Lower leg skin (tissue), 3 donors: ENCODE measurements at regions not wholly inside any gene's neighbourhood (a gene's known extent, or its start where the extent isn't known, plus 50 kb on each side); places are given as distances from the start of the nearest gene placed in this dataset.

Experiments
- POLR2A ChIP-seq, 2 donors: fragments of 450-650 bp; IDR thresholded peaks; one replicate each; pipeline ENCODE4 v1.6.1; 2016 to 2017; ENCODE audit warnings: antibody characterized with exemption in 2 of 2, mild to moderate bottlenecking in 1 of 2, moderate library complexity in 1 of 2
- TF ChIP-seq, protein P1 (sequence below), 3 donors: fragments of 450-650 bp; IDR thresholded peaks; one replicate each; pipeline ENCODE4 v1.5.1; 2016; ENCODE audit warnings: antibody characterized with exemption in 3 of 3, mild to moderate bottlenecking in 3 of 3, moderate library complexity in 2 of 3

GRCh38 chr5:88470745-88471144 is 202.1 kb upstream of the TMEM161B start:
- TF ChIP-seq, protein P1, sequence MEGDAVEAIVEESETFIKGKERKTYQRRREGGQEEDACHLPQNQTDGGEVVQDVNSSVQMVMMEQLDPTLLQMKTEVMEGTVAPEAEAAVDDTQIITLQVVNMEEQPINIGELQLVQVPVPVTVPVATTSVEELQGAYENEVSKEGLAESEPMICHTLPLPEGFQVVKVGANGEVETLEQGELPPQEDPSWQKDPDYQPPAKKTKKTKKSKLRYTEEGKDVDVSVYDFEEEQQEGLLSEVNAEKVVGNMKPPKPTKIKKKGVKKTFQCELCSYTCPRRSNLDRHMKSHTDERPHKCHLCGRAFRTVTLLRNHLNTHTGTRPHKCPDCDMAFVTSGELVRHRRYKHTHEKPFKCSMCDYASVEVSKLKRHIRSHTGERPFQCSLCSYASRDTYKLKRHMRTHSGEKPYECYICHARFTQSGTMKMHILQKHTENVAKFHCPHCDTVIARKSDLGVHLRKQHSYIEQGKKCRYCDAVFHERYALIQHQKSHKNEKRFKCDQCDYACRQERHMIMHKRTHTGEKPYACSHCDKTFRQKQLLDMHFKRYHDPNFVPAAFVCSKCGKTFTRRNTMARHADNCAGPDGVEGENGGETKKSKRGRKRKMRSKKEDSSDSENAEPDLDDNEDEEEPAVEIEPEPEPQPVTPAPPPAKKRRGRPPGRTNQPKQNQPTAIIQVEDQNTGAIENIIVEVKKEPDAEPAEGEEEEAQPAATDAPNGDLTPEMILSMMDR (IDR thresholded peaks at IDR 0.05) = no peak
- TF ChIP-seq POLR2A (IDR thresholded peaks at IDR 0.05) = no peak
